Psoas muscle (tissue), 7 donors: ENCODE measurements at regions not wholly inside any gene's neighbourhood (a gene's known extent, or its start where the extent isn't known, plus 50 kb on each side); places are given as distances from the start of the nearest gene placed in this dataset.

ENCODE experiments used
- ATAC-seq, 4 donors: fragments of 200-7000 bp; cut with Tn5 transposase; one replicate each; pipeline ENCODE4 v1.9.1; 2020; ENCODE audit warnings: moderate library complexity in 3 of 4, mild to moderate bottlenecking in 2 of 4
- DNase-seq, 2 donors: peaks; one replicate each; pipeline ENCODE4 v3.0.0-alpha.2; 2020
- H3K27ac ChIP-seq: fragments of 200-600 bp; one replicate; pipeline ENCODE4 v1.8.0; 2022
- H3K27me3 ChIP-seq, 3 donors: fragments of 200-600 bp in 1 of 3; one replicate each; pipeline versions ENCODE4 v1.6.1 to v1.8.0; 2013 to 2022; ENCODE audit warnings: low read length in 2 of 3, mild to moderate bottlenecking in 2 of 3, moderate library complexity in 1 of 3; ENCODE audit not compliant: insufficient read depth in 3 of 3
- H3K36me3 ChIP-seq, 2 donors: fragments of 200-600 bp in 1 of 2; one replicate each; pipeline versions ENCODE4 v1.6.1 to v1.8.0; 2013 to 2022; ENCODE audit warnings: low read depth in 1 of 2, mild to moderate bottlenecking in 1 of 2, moderate library complexity in 1 of 2; ENCODE audit not compliant: insufficient read depth in 1 of 2
- H3K4me1 ChIP-seq: fragments of 200-600 bp; one replicate; pipeline ENCODE4 v1.8.0; 2022
- H3K4me3 ChIP-seq: fragments of 200-600 bp; one replicate; pipeline ENCODE4 v1.8.0; 2022; ENCODE audit warnings: mild to moderate bottlenecking
- H3K9me3 ChIP-seq: fragments of 200-600 bp; one replicate; pipeline ENCODE4 v1.8.0; 2022
- CTCF ChIP-seq: fragments of 200-600 bp; IDR thresholded peaks from one replicate; pipeline ENCODE4 v1.8.0; 2022; ENCODE audit warnings: antibody characterized with exemption
- WGBS, 3 donors: extraction: QIAGEN DNeasy Blood & Tissue Kit; methylation state at CpG; one replicate each; pipeline versions ENCODE4 v1.1.6 to v1.1.7; 2013; 5-methylcytosine and 5-hydroxymethylcytosine counted together
- intact Hi-C, 2 donors: fragments of 100-400 bp; cut with DNase I; formaldehyde crosslinking; loops; one replicate each; pipeline versions ENCODE4 v1.11.0 to v1.14.2; 2022
- donor health status: healthy with polysubstance abuse.
- donor health status: DM: no; HTN: no; CAD: no; lungs with moderate emphysema.
- donor health status: Bipolar disorder and iron deficiency.
- donor health status: healthy.
- donor health status: DM: yes; HTN: yes; CAD: no.
- donor health status: DM: no; HTN: no; CAD: no.
- donor health status: DM: yes; HTN: yes; CAD: no.

- Histone ChIP-seq H3K4me1 (no peaks in the 10 kb centered on the region), H3K27me3 (peaks cover 0 to 7% (median 0%) of the 10 kb centered on the region in 3 donors), H3K36me3 (no peaks in the 10 kb centered on the region), H3K9me3 (no peaks in the 10 kb centered on the region), H3K27ac (no peak overlapping the region), H3K4me3 (no peak overlapping the region)
- TF ChIP-seq CTCF: no peak
- ATAC-seq (no peak), DNase-seq (no peak)
- intact Hi-C loops: loop anchor here in 1 of 2 donors (5.0 kb wide), 1 partner anchor 44 kb away; no protein-coding TSS in a partner anchor
- WGBS, 3 donors: 58 to 65% (median 60%) methylated on average over 6 of the region's 6 CpGs
Observed at GRCh38 chr9:16322849-16323248, 547.6 kb downstream of the BNC2 start.

GRCh38 chr9:16325966-16326365, 544.5 kb downstream of the BNC2 start:
- H3K36me3 ChIP-seq: no peaks in the 10 kb centered on the region
- no peak for DNase-seq
- H3K4me3 ChIP-seq: no peak overlapping the region
- no peak for TF ChIP-seq CTCF
- H3K27ac ChIP-seq: no peak overlapping the region
- no peaks in the 10 kb centered on the region for H3K9me3 ChIP-seq
- no peak for ATAC-seq
- 81 to 91% (median 82%) methylated on average over 6 of the region's 6 CpGs for WGBS, 3 donors
- peaks cover 0 to 2% (median 0%) of the 10 kb centered on the region in 3 donors for H3K27me3 ChIP-seq
- intact Hi-C loops: no loop called here
- H3K4me1 ChIP-seq: no peaks in the 10 kb centered on the region

GRCh38 chr9:16328349-16328748, 542.1 kb downstream of the BNC2 start:
- Histone ChIP-seq H3K4me3 (no peak overlapping the region), H3K9me3 (no peaks in the 10 kb centered on the region), H3K27me3 (peaks cover 0 to 2% (median 0%) of the 10 kb centered on the region in 3 donors), H3K36me3 (no peaks in the 10 kb centered on the region), H3K27ac (no peak overlapping the region), H3K4me1 (no peaks in the 10 kb centered on the region)
- TF ChIP-seq CTCF: no peak
- ATAC-seq (no peak), DNase-seq (no peak)
- intact Hi-C loops: no loop called here
- 84 to 96% (median 85%) methylated on average over 3 of the region's 3 CpGs for WGBS, 3 donors

GRCh38 chr9:16329671-16330113, 540.8 kb downstream of the BNC2 start:
- DNase-seq (peak in 1 of 2 donors; percentile 37), ATAC-seq (peak in 3 of 4 donors; percentile 22 to 42 (median 25))
- 29 to 50% (median 39%) methylated on average over 9 of the region's 9 CpGs for WGBS, 3 donors
- no peak overlapping the region for H3K27ac ChIP-seq
- peaks cover 0 to 2% (median 0%) of the 10 kb centered on the region in 3 donors for H3K27me3 ChIP-seq
- no peaks in the 10 kb centered on the region for H3K9me3 ChIP-seq
- H3K36me3 ChIP-seq: no peaks in the 10 kb centered on the region
- intact Hi-C loops: no loop called here
- no peak overlapping the region for H3K4me3 ChIP-seq
- no peaks in the 10 kb centered on the region for H3K4me1 ChIP-seq
- TF ChIP-seq CTCF: no peak

- Histone ChIP-seq H3K27ac (no peak overlapping the region), H3K9me3 (no peaks in the 10 kb centered on the region), H3K4me1 (peaks cover under 1% of the 10 kb centered on the region), H3K36me3 (no peaks in the 10 kb centered on the region), H3K27me3 (no peaks in the 10 kb centered on the region), H3K4me3 (no peak overlapping the region)
- intact Hi-C loops: no loop called here
- WGBS, 3 donors: 0 to 71% (median 63%) methylated on average over 2 of the region's 2 CpGs
- ATAC-seq (no peak), DNase-seq (no peak)
- TF ChIP-seq CTCF: no peak
Observed at GRCh38 chr9:16331031-16331430, 539.4 kb downstream of the BNC2 start.
